A673 (cell line): ENCODE measurements at regions not wholly inside any gene's neighbourhood (a gene's known extent, or its start where the extent isn't known, plus 50 kb on each side); places are given as distances from the start of the nearest gene placed in this dataset.

Experiments
- BruUV-seq: library from RNA; stranded (reverse); fragments of 400-500 nt; replicated peaks from 2 replicates; lab custom pipeline; 2021; lab: Mats Ljungman, UMichigan
- CTCF ChIA-PET: fragments of 300-600 bp; sonication (Branson Sonifier 250); formaldehyde crosslinking; loops from one replicate; lab custom pipeline; 2022; ENCODE audit warnings: antibody characterized with exemption; lab: Charles Lee
- POLR2A ChIA-PET: fragments of 300-600 bp; sonication (Branson Sonifier 250); formaldehyde crosslinking; loops from one replicate; lab custom pipeline; 2022; ENCODE audit warnings: antibody characterized with exemption; ENCODE audit not compliant: low non-redundant PET; lab: Charles Lee
- DNase-seq: peaks from one replicate; pipeline ENCODE4 v3.0.0-alpha.2; 2015; ENCODE audit warnings: low spot score
- H3K27ac ChIP-seq: fragments of 200-600 bp; sonication (generic); 2 replicates; pipeline ENCODE4 v1.5.1; 2016; ENCODE audit warnings: mixed run types, low read depth, mild to moderate bottlenecking, mixed read lengths, antibody characterized with exemption, low read length; ENCODE audit not compliant: poor library complexity, severe bottlenecking
- H3K27me3 ChIP-seq: fragments of 200-600 bp; sonication (generic); replicated peaks from 2 replicates; pipeline ENCODE4 v1.6.1; 2017; ENCODE audit warnings: mixed run types, low read depth, mild to moderate bottlenecking, mixed read lengths, antibody characterized with exemption, low read length; ENCODE audit not compliant: insufficient read depth, poor library complexity
- H3K36me3 ChIP-seq: fragments of 200-600 bp; sonication (generic); 2 replicates; pipeline ENCODE4 v1.6.1; 2016; ENCODE audit warnings: mixed run types, mild to moderate bottlenecking, mixed read lengths, antibody characterized with exemption, low read length; ENCODE audit not compliant: insufficient read depth, poor library complexity, severe bottlenecking
- H3K4me1 ChIP-seq: fragments of 200-600 bp; sonication (generic); 2 replicates; pipeline ENCODE4 v1.6.1; 2017; ENCODE audit warnings: mixed run types, mild to moderate bottlenecking, mixed read lengths, antibody characterized with exemption, low read length; ENCODE audit not compliant: insufficient read depth, poor library complexity, severe bottlenecking
- H3K4me3 ChIP-seq: fragments of 200-600 bp; sonication (generic); 2 replicates; pipeline ENCODE4 v1.5.1; 2016; ENCODE audit warnings: low read depth, mixed run types, mild to moderate bottlenecking, mixed read lengths, low read length; ENCODE audit not compliant: poor library complexity, severe bottlenecking
- H3K9me3 ChIP-seq: fragments of 200-600 bp; sonication (generic); 2 replicates; pipeline ENCODE4 v1.6.1; 2016; ENCODE audit warnings: mixed run types, low read depth, mild to moderate bottlenecking, mixed read lengths, antibody characterized with exemption, low read length; ENCODE audit not compliant: poor library complexity, severe bottlenecking
- CTCF ChIP-seq: fragments of 300-800, 200-600 bp; sonication (generic); conservative IDR thresholded peaks from 2 replicates; pipeline ENCODE4 v1.5.1; 2017; ENCODE audit warnings: low read depth, mild to moderate bottlenecking, antibody characterized with exemption, low read length, moderate library complexity, mixed read lengths
- EZH2 ChIP-seq: fragments of 200-600 bp; sonication (generic); IDR thresholded peaks from 2 replicates; pipeline ENCODE4 v1.6.1; 2017; ENCODE audit warnings: borderline replicate concordance, low read depth, mild to moderate bottlenecking, mixed read lengths, antibody characterized with exemption, low read length; ENCODE audit not compliant: poor library complexity, severe bottlenecking
- intact Hi-C: fragments of 100-400 bp; cut with micrococcal nuclease; formaldehyde crosslinking; loops from one replicate; pipeline ENCODE4 v1.10.0; 2022; ENCODE audit not compliant: unreplicated experiment

GRCh38 chr13:78768950-78769349 is 110.0 kb upstream of the OBI1 start:
- Histone ChIP-seq H3K4me3 (no peak overlapping the region), H3K4me1 (peaks cover 6% of the 10 kb centered on the region), H3K27me3 (peaks cover 5% of the 10 kb centered on the region), H3K9me3 (no peaks in the 10 kb centered on the region), H3K27ac (no peak overlapping the region), H3K36me3 (no peaks in the 10 kb centered on the region)
- ChIA-PET CTCF (no interaction called here), POLR2A (no interaction called here)
- no TSS peak for BruUV-seq
- intact Hi-C loops, result no loop called here
- TF ChIP-seq CTCF (no peak), EZH2 (no peak)
- no peak for DNase-seq

GRCh38 chr13:78764665-78765064 is 105.7 kb upstream of the OBI1 start:
- no peaks in the 10 kb centered on the region for H3K27me3 ChIP-seq
- H3K4me1 ChIP-seq, result peaks cover 2% of the 10 kb centered on the region
- H3K9me3 ChIP-seq, result no peaks in the 10 kb centered on the region
- TF ChIP-seq EZH2, result no peak
- no peak for TF ChIP-seq CTCF
- CTCF ChIA-PET, result no interaction called here
- intact Hi-C loops, result no loop called here
- no peak overlapping the region for H3K4me3 ChIP-seq
- POLR2A ChIA-PET, result interaction anchor here (0.6 kb wide), 1 partner anchor 1784 kb away, joined by 3 read pairs; no protein-coding TSS in a partner anchor
- no peaks in the 10 kb centered on the region for H3K36me3 ChIP-seq
- no TSS peak for BruUV-seq
- no peak overlapping the region for H3K27ac ChIP-seq
- no peak for DNase-seq

- POLR2A ChIA-PET, result no interaction called here
- no TSS peak for BruUV-seq
These were observed 103.9 kb upstream of the OBI1 start for GRCh38 chr13:78762825-78763224.

More at GRCh38 chr13:78762825-78763224, 103.9 kb upstream of the OBI1 start:
- Histone ChIP-seq H3K4me1 (peaks cover 2% of the 10 kb centered on the region), H3K4me3 (no peak overlapping the region), H3K36me3 (no peaks in the 10 kb centered on the region), H3K9me3 (no peaks in the 10 kb centered on the region), H3K27me3 (no peaks in the 10 kb centered on the region), H3K27ac (peak overlapping the region; percentile 15)
- peak; percentile 79 for DNase-seq
- TF ChIP-seq CTCF (no peak), EZH2 (no peak)
- CTCF ChIA-PET, result no interaction called here
- intact Hi-C loops, result no loop called here
